A549 (cell line): ENCODE measurements at regions not wholly inside any gene's neighbourhood (a gene's known extent, or its start where the extent isn't known, plus 50 kb on each side); places are given as distances from the start of the nearest gene placed in this dataset.

Experiments used
- CBX8 ChIP-seq: fragments of 200-600 bp; sonication (generic); IDR thresholded peaks from 2 replicates; pipeline ENCODE4 v1.6.1; 2016
- EP300 ChIP-seq, 2 experiments: fragments of >200 bp; sonication (Bioruptor Twin); formaldehyde crosslinking; IDR thresholded peaks; 2 replicates in 1 of 2; 3 replicates in 1 of 2; pipeline ENCODE4 v1.6.1; 2016 to 2017
- ESRRA ChIP-seq: fragments of 150-350 bp; IDR thresholded peaks from 2 replicates; pipeline ENCODE4 v1.6.1; 2014; ENCODE audit warnings: mild to moderate bottlenecking, low read length, borderline replicate concordance
- HOXB5 ChIP-seq: fragments of 250-450 bp; sonication (Bioruptor Pico); IDR thresholded peaks from 2 replicates; pipeline ENCODE4 v1.5.0; 2020; ENCODE audit warnings: mild to moderate bottlenecking, moderate library complexity
- POLR2A ChIP-seq: IDR thresholded peaks from 2 replicates; pipeline ENCODE4 v1.6.1; 2012; ENCODE audit warnings: mild to moderate bottlenecking, low read length
- ZC3H11A ChIP-seq: fragments of 450-650 bp; IDR thresholded peaks from 2 replicates; pipeline ENCODE4 v1.6.1; 2014; ENCODE audit warnings: antibody characterized with exemption, mild to moderate bottlenecking
- TF ChIP-seq, protein P1 (sequence below): fragments of >200 bp; sonication (Bioruptor Twin); formaldehyde crosslinking; IDR thresholded peaks from 3 replicates; pipeline ENCODE4 v1.5.1; 2016
- TF ChIP-seq, protein P2 (sequence below): fragments of 200-600 bp; sonication (generic); IDR thresholded peaks from 2 replicates; pipeline ENCODE4 v1.6.1; 2016; ENCODE audit warnings: antibody characterized with exemption, mild to moderate bottlenecking, moderate library complexity
- TF ChIP-seq, protein P3 (sequence below): IDR thresholded peaks from 2 replicates; pipeline ENCODE4 v1.6.1; 2012

DNA sequence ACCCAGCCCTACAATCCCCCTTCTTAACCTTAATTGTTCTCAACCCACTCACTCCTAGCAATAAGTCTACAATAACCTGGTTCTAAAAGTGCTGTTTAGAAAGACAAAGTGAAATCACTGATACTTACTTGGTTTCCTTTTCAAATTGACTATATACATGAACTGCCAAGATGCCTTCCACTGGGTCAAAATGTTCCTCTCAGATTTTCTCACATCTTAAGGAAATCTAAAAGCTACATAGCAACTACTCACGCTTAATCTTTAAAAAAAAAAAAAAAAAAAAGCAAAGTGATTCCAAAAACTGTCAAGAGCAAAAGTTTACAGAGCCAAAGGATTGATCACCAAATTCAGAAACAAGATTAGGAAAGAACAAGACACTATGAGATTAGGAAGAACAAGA, 68.7 kb upstream of the MAP4 start:
- TF ChIP-seq, protein P1, sequence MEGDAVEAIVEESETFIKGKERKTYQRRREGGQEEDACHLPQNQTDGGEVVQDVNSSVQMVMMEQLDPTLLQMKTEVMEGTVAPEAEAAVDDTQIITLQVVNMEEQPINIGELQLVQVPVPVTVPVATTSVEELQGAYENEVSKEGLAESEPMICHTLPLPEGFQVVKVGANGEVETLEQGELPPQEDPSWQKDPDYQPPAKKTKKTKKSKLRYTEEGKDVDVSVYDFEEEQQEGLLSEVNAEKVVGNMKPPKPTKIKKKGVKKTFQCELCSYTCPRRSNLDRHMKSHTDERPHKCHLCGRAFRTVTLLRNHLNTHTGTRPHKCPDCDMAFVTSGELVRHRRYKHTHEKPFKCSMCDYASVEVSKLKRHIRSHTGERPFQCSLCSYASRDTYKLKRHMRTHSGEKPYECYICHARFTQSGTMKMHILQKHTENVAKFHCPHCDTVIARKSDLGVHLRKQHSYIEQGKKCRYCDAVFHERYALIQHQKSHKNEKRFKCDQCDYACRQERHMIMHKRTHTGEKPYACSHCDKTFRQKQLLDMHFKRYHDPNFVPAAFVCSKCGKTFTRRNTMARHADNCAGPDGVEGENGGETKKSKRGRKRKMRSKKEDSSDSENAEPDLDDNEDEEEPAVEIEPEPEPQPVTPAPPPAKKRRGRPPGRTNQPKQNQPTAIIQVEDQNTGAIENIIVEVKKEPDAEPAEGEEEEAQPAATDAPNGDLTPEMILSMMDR: no peak
- TF ChIP-seq, protein P2, sequence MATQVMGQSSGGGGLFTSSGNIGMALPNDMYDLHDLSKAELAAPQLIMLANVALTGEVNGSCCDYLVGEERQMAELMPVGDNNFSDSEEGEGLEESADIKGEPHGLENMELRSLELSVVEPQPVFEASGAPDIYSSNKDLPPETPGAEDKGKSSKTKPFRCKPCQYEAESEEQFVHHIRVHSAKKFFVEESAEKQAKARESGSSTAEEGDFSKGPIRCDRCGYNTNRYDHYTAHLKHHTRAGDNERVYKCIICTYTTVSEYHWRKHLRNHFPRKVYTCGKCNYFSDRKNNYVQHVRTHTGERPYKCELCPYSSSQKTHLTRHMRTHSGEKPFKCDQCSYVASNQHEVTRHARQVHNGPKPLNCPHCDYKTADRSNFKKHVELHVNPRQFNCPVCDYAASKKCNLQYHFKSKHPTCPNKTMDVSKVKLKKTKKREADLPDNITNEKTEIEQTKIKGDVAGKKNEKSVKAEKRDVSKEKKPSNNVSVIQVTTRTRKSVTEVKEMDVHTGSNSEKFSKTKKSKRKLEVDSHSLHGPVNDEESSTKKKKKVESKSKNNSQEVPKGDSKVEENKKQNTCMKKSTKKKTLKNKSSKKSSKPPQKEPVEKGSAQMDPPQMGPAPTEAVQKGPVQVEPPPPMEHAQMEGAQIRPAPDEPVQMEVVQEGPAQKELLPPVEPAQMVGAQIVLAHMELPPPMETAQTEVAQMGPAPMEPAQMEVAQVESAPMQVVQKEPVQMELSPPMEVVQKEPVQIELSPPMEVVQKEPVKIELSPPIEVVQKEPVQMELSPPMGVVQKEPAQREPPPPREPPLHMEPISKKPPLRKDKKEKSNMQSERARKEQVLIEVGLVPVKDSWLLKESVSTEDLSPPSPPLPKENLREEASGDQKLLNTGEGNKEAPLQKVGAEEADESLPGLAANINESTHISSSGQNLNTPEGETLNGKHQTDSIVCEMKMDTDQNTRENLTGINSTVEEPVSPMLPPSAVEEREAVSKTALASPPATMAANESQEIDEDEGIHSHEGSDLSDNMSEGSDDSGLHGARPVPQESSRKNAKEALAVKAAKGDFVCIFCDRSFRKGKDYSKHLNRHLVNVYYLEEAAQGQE: no peak
- TF ChIP-seq CBX8 (no peak), POLR2A (no peak), EP300 (IDR thresholded peaks at IDR 0.05) (no peak), ESRRA (no peak), HOXB5 (CRISPR knock-in tag) (no peak), ZC3H11A (no peak)
- TF ChIP-seq, protein P3, sequence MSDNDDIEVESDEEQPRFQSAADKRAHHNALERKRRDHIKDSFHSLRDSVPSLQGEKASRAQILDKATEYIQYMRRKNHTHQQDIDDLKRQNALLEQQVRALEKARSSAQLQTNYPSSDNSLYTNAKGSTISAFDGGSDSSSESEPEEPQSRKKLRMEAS: no peak
